ENCODE measurements at regions not wholly inside any gene's neighbourhood (a gene's known extent, or its start where the extent isn't known, plus 50 kb on each side); places are given as distances from the start of the nearest gene placed in this dataset.

DNA sequence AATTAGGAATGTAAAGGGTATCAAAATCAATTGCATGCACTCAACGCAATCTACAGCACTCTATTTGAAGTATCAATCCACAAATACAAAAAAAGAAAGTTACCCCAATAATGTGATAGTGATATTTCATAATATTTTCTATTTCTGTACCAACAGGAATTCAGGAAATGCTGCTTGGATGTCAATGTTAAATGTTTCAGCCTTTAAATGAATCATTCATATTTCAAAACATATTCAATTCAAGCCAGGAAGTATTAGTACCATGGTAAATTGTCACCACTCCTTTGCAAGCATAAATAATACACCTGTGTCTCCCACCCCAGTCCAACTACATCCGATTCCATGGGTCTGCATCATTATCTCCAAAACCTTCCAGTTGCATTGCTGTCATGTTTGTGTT is 1185.5 kb upstream of the CDH18 start:
- Histone ChIP-seq H3K4me3 (replicated peaks in 1 of 3; ENCODE audit: insufficient read depth in 1 of 3, low read depth in 1 of 3, low read length in 3 of 3) (no peak overlapping the region), H3K9me1 (replicated peaks; ENCODE audit: control insufficient read depth, extremely low read depth, insufficient read depth, low read length) (no peaks in the 10 kb centered on the region), H4K20me1 (replicated peaks; ENCODE audit: control insufficient read depth, extremely low read depth, insufficient read depth, low read length) (no peaks in the 10 kb centered on the region), H3K27ac (ENCODE audit: insufficient read depth, low read depth, low read length) (no peak overlapping the region), H3K9ac (replicated peaks; ENCODE audit: extremely low read depth, insufficient read depth, low read length) (no peak overlapping the region), H3K36me3 (ENCODE audit: control insufficient read depth in 2 of 2, extremely low read depth in 1 of 2, insufficient read depth in 2 of 2, low read length in 2 of 2) (no peaks in the 10 kb centered on the region), H3K79me2 (ENCODE audit: control insufficient read depth, insufficient read depth, low read length) (no peaks in the 10 kb centered on the region), H3K9me3 (replicated peaks; ENCODE audit: control insufficient read depth, insufficient read depth, low read length) (no peaks in the 10 kb centered on the region), H3K4me2 (ENCODE audit: insufficient read depth, low read length) (no peak overlapping the region), H3K4me1 (ENCODE audit: control insufficient read depth, extremely low read depth, insufficient read depth, low read length) (no peaks in the 10 kb centered on the region), H3K27me3 (ENCODE audit: control insufficient read depth in 2 of 2, insufficient read depth in 2 of 2, low read length in 2 of 2) (no peaks in the 10 kb centered on the region), H2AFZ (ENCODE audit: low read depth, low read length) (no peak overlapping the region)
- dilution Hi-C loops (cut with MboI; ENCODE audit: extremely low pct_ligation_motif_present, low sequenced_read_pairs): no loop called here
- BruUV-seq (replicated peaks): no TSS peak
- ChIA-PET POLR2A (no interaction called here), CTCF (no interaction called here)
- DNase-seq (ENCODE audit: low read depth, low spot score): no peak
- no peak for FAIRE-seq
- intact Hi-C loops (cut with micrococcal nuclease): no loop called here
- TF ChIP-seq EZH2 (IDR thresholded peaks at IDR 0.05; ENCODE audit: borderline replicate concordance, low read depth, low read length, severe bottlenecking) (no peak), POLR2A (IDR thresholded peaks at IDR 0.05; ENCODE audit: low read depth, low read length) (no peak), FOS (IDR thresholded peaks at IDR 0.05; ENCODE audit: borderline replicate concordance, insufficient read depth, low read length) (no peak), POLR2AphosphoS5 (IDR thresholded peaks at IDR 0.05; ENCODE audit: insufficient read depth, low read depth, low read length) (no peak), MYC (IDR thresholded peaks at IDR 0.05; ENCODE audit: low read depth, low read length) (no peak), GATA2 (IDR thresholded peaks at IDR 0.05; ENCODE audit: insufficient read depth, insufficient read length, low read depth, low read length) (no peak), JUN (IDR thresholded peaks at IDR 0.05; ENCODE audit: borderline replicate concordance, insufficient read depth, insufficient read length, low read depth) (no peak), MAX (IDR thresholded peaks at IDR 0.05; ENCODE audit: insufficient read depth, insufficient read length) (no peak)
- TF ChIP-seq, protein P1, sequence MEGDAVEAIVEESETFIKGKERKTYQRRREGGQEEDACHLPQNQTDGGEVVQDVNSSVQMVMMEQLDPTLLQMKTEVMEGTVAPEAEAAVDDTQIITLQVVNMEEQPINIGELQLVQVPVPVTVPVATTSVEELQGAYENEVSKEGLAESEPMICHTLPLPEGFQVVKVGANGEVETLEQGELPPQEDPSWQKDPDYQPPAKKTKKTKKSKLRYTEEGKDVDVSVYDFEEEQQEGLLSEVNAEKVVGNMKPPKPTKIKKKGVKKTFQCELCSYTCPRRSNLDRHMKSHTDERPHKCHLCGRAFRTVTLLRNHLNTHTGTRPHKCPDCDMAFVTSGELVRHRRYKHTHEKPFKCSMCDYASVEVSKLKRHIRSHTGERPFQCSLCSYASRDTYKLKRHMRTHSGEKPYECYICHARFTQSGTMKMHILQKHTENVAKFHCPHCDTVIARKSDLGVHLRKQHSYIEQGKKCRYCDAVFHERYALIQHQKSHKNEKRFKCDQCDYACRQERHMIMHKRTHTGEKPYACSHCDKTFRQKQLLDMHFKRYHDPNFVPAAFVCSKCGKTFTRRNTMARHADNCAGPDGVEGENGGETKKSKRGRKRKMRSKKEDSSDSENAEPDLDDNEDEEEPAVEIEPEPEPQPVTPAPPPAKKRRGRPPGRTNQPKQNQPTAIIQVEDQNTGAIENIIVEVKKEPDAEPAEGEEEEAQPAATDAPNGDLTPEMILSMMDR (IDR thresholded peaks at IDR 0.05; ENCODE audit: extremely low read depth in 1 of 2, insufficient read depth in 1 of 2, low read depth in 1 of 2, low read length in 2 of 2): no peak

Data from endothelial cell of umbilical vein (primary cell).